GM21526 (cell line): ENCODE measurements at regions not wholly inside any gene's neighbourhood (a gene's known extent, or its start where the extent isn't known, plus 50 kb on each side); places are given as distances from the start of the nearest gene placed in this dataset.
A peak's percentile ranks its signal among the peaks of the same experiment; 100 is the strongest.
"Not testable (repeated sequence)": the region's sequence is repeated elsewhere in the genome, so short reads cannot be mapped to it uniquely, and the experiment has no call there.

ENCODE experiments used
- ATAC-seq: cut with Tn5 transposase; IDR thresholded peaks from one replicate; pipeline ENCODE4 v1.9.1; 2021; ENCODE audit warnings: moderate library complexity; ENCODE audit not compliant: unreplicated experiment, low FRiP score

DNA sequence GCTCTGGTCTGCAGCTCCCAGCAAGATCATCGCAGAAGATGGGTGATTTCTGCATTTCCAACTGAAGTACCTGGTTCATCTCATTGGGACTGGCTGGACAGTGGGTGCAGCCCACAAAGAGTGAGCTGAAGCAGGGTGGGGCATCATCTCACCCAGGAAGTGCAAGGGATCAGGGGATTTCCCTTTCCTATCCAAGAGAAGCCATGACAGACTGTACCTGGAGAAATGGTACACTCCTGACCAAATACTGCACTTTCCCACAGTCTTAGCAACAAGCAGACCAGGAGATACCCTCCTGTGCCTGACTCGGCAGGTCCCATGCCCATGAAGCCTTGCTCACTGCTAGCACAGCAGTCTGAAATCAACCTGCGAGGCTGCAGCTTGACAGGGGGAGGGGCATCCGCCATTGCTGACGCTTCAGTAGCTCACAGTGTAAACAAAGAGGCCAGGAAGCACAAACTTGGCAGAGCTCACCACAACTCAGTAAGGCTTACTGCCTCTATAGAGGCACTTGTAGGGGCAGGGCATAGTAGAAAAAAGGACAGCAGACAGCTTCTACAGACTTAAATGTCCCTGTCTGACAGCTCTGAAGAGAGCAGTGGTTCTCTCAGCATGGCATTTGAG, 60.5 kb downstream of the AREG start:
- ATAC-seq: not testable (repeated sequence)

DNA sequence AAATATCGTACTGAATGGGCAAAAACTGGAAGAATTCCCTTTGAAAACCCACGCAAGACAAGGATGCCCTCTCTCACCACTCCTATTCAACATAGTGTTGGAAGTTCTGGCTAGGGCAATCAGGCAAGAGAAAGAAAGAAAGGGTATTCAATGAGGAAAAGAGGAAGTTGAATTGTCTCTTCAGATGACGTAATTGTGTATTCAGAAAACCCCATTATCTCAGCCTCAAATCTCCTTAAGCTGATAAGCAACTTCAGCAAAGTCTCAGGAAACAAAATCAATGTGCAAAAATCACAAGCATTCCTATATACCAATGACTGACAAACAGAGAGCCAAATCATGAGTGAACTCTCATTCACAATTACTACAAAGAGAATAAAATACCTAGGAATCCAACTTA, 64.4 kb downstream of the AREG start:
- not testable (repeated sequence) for ATAC-seq

DNA sequence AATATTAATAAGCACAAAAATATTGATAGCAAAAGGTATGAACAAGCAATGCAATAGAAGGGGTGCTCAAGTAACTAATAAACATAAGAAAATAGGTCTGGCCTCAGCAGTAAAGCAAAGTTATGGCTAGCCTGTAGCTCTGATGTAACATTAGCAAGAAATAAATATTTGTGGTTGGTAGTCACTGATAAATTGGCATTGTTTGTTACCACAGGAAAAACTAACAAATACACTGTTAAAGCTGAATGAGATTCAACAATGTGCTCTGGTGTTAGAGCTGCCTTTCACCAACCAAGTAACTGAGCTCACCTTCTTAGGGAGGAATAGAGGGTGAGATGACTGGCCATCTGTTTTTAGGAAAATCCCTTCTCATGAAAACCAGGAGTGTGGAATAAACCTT, 71.4 kb downstream of the AREG start:
- no peak for ATAC-seq

DNA sequence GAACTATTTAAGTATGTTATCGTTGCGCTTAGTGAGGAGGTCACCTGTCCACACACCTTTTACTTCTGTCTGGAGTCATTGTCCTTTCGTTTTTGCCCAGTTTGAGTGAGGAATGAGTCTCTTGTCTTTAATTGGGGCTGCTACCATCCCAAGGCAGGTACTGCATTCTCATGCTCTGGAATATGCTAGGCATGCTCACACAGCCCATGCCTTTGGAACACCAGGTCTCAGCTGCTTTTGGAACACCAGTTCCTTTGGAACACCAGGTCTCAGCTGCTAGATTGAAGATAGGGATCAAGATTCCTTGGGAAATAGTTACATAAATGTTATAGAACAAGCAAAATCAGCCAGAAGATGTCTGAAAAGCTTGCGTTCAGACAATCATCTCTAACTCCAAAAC, 73.1 kb downstream of the AREG start:
- ATAC-seq: no peak

DNA sequence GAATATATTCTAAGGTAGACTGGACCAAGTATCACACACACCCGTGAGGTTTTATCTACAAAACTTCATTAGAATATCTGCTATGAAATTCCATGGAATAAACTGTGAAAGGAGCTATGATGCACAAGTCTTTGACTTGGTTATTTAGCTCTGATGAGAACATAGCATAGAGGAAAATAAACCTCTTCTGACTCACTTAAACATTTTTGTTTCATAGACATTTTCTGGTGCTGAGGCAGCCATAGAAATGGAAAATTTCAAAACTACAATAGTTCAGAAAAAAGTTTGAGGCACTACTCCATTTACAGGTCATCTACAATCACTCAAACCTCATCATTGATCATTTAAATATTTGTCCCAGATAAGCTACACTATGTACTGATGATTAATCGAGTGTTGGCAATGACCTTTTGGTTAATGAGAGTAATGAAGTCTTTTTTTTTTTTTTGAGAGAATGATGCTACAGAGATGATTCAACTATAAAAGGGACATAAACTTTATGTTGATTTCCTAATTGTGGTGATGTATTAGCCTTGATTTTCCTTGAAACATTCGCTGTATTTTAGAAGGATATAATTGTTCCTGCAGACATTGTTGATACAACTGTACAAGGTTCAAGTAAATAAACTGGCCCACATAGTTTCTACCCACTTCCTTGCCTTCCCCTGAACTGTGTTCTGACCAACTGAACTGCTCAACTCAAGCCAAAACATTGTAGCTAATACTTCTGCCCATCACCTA, 77.5 kb downstream of the AREG start:
- no peak for ATAC-seq

DNA sequence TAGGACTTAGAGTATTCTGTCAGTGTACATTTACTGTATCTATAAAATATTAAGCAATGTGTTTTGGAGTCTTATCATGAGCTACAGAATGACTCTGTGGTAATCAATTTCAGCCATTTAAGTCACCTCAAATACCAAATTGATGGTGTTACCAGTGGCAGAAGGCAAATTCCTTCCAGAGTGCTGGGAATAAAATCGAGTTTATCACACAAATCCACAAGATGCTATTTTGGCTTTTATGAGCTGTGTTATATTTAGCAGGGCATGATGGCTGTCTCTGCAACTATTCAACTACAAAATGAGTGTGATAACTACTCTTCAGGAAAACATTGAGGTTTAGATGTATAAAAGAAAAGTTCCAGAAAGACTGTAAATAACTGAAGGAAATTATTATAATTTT, 78.2 kb downstream of the AREG start:
- no peak for ATAC-seq

DNA sequence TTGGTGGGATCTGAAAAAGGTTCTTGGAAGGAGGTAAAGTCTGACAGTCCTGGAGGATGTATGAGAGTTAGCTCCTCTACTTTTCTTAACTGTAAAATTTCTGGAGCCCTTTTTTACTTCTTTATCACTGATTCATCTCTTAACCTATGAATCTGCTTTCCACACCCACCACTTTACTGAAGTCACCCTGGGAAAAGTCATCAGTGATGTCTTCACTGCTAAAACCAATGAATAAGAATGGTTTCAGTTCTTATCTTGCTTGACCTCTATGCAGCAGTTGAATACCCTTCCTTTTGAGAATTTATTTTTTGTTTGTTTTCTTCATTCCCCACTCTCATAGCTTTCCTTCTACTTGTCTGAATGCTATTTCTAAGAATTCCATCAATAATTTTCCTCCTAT, 80.0 kb downstream of the AREG start:
- no peak for ATAC-seq

DNA sequence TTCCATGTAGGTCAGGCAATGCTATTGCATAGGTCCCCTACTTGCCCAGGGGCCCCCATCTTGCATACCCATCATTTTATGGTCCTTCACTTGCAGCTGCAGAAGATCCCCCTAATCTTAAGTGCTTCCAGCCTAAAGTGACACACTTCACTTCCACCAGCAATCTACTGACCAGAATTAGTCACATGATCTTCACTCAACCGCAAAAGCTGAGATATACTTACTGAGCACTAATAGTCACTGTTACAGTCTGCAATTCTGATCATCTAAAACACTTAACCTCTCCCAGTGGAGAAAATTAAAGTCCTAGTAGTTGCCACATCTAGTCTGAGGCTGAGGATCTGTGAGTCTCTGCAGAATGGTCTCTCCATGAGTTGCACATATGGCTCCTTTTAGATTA, 82.1 kb downstream of the AREG start:
- ATAC-seq: no peak

DNA sequence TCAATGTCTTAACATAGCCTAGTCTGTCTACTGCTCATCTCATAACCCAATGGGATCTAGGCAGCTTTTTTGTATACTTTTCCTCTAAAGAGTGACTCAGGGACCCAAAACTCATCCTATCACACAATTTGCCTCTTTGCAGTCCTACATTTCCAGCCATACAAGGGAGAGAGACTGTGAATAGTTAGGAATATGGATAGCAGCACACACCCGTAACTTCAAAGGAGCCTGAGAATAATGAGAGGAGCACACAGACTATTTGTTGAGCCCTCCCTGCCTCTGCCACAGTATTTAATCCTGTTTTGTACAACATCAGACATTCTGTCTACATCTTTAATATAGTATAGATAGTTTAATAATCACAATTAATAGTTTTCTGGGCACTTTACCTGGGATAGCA, 83.2 kb downstream of the AREG start:
- ATAC-seq: no peak

DNA sequence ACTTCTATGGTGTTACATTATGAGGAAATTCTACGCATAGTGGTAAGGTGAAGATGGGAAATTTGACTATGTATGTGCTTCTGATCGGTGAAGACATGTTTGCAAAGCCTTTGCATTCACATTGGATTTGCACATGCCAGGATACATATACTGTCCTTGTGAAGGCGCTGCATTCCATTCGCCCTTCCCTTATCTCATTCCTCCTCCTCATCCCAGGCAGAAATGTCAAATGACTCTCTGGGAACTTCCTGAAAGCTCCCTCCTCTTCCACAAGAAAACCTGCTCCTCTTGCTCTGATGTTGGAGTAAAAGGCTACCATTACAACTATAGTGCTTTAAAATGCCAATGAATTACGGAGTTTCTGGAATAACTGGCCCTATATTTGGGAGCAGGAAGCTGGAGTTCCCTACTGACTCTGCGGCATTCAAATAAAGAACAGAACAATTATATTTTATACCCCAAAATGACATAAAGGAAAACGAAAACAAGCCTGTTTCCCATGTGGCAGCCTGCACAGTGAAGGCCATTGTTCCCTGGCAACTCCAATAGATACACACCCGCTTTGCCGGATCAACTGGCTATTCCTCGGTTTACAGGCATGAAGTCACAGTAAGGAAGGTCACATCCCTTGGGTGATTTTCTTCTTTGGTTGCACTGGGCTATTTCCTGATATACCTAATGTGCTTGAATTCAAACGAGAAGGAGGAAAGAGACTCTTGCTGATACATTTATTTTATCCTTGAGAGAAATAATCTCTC, 84.5 kb downstream of the AREG start:
- ATAC-seq: no peak

DNA sequence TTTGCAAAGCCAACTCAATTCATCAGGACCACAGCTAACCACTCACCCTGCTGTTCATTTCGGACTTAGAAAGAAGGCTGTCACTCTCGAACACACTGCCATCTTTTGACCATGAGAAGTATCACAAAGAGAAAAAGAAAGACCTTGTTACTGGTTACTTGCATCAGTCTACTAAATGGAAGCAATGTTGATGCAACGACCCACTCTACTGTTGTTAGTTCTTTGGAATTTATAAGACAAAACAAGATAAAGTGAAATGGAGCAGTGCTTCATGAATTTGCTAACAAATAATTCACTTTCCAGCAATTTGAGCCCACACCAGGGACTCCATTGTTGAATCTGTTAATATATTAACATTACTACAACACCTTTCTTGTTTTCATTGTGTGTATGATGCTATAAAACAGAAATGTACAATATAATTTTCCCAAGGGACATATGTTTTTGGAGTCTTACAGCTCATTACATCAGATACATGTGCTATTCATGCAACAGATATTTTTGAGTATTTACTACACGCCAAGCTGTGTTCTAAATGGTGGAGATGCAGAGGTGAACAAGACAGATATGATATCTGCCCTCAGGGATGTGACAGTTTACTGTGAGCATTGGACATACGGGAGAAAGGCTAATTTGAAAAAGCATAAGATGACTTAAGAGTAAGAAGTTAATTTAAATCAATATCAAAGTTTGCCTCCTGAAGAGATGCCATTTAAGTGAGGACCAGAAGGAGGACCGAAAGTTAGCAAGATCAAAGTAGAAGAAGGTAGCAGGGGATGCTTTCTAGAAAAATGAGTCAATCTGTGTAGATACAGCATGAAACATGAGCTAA, 87.2 kb downstream of the AREG start:
- ATAC-seq: peak; percentile 89

DNA sequence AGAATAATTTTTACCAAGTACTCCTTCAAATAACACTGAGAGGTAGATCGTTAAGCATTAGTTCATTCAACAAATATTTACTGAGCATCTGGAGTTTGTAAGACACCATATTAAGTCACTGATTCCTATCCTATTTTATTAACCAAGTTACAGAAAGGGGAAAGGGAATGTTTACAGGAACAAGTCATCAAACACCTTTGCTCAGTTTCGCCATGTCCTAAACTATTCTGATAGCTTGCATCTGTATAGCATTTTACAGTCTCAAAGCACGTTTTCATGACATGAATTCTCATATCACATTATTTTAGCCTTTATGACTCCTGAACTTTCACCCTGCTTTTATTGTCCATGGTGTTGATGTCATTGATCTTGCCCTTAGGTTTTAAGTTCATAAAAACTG, 89.2 kb downstream of the AREG start:
- no peak for ATAC-seq

DNA sequence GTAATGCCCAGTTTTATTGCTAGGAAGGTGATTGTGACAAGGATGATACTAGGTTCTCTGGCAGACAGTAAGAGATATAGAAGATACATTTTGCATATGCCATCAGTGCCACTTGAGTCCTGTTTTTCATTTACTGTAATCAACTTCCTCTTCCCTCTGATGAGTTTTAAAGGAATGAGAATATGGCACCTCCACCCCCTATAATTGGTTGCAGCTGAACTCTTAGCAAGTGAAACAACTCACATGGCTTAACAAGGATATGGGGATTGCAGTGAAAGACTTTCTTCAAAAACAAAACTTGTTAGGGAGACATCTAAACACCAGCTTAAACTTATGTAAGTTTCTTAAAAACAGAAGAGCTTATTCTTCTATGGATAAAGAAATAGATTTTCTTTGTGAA, 90.0 kb downstream of the AREG start:
- no peak for ATAC-seq

DNA sequence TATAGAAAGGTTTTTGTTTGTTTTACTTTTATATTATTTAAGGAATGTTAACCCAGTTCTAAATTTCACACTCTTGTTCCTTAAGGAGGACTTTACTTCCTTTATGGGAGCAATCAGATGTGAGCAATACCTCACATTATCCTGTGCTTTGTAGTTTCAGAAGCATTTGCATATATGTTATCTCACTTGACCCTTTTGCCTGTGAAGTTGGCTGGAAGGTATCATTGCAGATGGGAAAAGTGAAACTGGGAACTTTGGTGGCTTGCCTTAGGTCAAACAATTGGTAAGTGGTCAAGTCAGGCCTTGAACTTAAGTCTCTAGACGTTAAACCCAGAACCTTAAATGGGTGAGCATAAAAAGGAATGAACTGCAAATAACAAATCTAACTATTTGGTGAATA, 90.6 kb downstream of the AREG start:
- no peak for ATAC-seq

DNA sequence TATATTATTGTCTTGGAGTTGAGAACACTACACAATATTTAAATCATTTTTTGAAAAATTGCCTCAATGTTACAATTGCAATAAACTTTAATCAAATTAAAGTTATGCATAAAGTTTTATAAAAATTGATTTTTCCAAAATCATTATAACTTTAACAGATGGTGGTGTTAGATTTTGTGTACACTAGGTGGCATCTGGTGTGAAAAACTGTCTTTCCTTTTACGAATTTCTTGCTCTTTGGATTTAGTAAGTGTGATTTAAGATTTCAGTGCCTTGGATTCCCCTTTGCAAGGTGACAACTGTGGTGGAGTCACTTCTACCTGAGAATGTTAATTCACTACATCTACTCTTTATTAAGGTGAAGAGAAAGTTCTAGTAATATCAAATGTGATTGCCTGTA, 91.6 kb downstream of the AREG start:
- no peak for ATAC-seq

DNA sequence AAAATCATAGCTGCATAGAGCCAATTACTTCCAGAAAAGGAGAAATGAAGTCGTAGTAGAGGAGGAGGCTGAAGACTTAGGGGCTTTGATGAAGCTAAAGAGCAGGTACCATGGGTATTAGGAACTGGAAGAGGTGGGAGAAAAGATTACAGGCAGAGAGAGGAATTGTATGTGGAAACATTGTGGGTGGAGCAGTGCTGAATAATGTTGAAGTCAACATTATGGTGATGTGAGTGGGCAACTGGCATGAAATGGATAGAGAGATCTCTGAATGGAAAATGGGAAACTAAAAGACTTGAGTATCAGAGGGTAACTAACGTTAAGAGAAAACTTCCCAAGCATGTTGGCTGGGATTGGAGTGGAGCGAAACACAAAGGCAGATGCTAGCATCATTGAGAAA, 92.5 kb downstream of the AREG start:
- no peak for ATAC-seq

DNA sequence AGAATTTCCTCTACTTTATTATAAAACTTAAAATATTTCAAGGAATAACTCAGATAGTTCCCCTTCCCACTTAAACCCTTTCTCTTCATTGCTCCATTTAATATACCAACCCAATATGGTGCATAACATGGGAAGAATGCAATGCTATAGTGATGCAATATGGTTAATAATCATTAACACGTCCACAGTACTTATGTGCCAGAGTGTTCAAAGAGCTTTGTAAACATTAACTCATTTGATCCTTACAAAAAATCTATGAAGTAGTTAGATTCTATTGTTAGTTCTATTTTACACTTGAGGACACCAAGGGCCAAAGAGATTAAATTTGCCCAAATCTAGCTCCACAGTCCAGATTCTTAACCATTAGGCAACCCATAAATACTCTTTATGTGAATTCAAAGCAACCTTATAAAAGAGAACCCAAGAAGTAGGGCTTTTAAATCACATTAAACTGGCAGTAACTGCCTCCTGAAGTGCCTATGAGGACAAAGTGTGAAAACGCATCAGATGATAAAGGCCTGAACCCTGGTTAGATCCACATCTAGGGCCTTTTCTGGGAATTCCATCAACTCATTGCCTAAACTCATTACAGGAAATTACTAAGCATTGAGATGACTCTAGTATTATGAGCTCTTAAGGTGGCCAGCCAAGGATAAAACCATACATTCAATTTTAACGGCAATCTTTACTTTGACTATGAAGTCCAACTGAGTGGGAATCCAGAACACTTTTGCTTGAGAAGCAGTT, 94.3 kb downstream of the AREG start:
- ATAC-seq: no peak

DNA sequence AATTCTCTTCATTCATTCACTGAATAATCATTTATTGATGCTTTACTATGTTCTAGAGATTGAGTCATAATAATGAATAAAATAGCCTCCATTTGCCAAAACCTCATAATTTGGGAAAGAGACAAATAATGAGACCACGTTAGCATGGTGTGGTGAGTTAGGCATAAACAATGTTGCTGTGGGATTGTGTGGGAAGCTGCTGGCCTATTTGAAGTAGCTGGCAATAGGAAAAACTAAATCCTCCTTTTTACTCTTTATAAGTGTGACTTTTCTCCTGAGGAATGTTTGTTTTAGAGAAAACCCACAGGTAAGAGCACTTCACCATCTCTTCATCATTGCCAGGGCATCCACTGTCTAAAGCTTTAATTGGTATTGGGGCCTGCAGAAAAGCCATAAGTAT, 95.3 kb downstream of the AREG start:
- ATAC-seq: no peak

DNA sequence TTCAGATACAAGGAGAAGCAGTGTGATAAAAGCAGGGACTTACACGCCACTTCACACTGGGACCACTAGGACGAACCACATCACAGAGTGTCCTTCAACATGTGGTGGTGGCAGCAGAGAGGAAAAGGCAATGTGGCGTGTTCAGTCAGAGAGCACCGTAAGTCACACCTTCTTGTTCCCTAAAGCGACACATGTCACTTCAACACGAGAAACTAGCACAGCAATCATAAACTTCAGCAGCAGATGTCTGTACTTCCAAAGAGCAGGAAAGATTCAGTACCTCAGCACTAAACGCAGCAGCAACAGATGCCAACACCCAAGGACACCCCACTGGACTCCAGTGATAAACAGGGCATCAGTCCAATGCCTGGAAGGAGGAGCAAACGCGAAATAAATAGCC, 96.7 kb downstream of the AREG start:
- ATAC-seq: no peak

DNA sequence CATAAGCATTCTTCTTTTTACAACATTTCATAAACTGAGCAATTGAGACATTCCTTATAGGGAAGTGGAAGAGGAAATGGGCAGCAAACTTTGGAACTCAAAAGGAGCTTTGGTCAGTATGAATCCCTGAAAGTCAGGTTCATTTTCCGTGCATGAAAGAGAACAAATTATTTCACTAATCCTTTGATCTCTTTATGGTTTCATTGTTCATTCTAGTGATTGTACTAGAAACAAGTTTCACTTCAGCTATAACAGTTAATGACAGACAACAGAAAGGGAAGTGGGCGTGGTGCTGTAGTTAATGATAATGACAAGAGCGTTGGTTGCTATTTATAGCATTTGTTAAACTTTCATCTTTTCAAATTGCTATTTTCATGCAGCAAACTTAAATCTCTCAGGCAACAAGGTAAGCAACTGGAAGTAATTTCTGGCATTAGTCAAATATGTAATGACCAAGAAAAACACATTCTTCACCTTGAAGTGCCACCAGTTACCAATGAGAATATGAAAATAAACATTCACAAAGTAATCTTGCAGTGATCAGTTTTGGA, 98.4 kb downstream of the AREG start:
- ATAC-seq: peak; percentile 85
